HL-60 (cell line): ENCODE measurements at regions not wholly inside any gene's neighbourhood (a gene's known extent, or its start where the extent isn't known, plus 50 kb on each side); places are given as distances from the start of the nearest gene placed in this dataset.

Source experiments
- DNase-seq, 2 experiments: peaks; one replicate each; pipeline ENCODE4 v3.0.0-alpha.2; 2010 to 2020; ENCODE audit warnings: low read depth in 1 of 2, low spot score in 1 of 2
- H3K27ac ChIP-seq: fragments of 250-450 bp; sonication (Bioruptor Pico); replicated peaks from 2 replicates; pipeline ENCODE4 v1.5.1; 2020; ENCODE audit warnings: mild to moderate bottlenecking, moderate library complexity
- H3K27me3 ChIP-seq: fragments of 250-450 bp; sonication (Bioruptor Pico); 2 replicates; pipeline ENCODE4 v1.5.1; 2021; ENCODE audit warnings: mild to moderate bottlenecking, moderate library complexity; ENCODE audit not compliant: insufficient read depth, poor library complexity, severe bottlenecking
- H3K4me3 ChIP-seq: replicated peaks from 2 replicates; pipeline ENCODE4 v1.5.1; 2011; ENCODE audit warnings: mild to moderate bottlenecking, control low read depth, low read length; ENCODE audit not compliant: insufficient read depth
- CTCF ChIP-seq: IDR thresholded peaks from one replicate; pipeline ENCODE4 v1.5.1; 2011; ENCODE audit warnings: low read length, control low read depth, inconsistent platforms; ENCODE audit not compliant: insufficient read depth
- GABPA ChIP-seq: IDR thresholded peaks from 2 replicates; pipeline ENCODE4 v1.6.1; 2012; ENCODE audit warnings: low read depth
- POLR2AphosphoS5 ChIP-seq: IDR thresholded peaks from 2 replicates; pipeline ENCODE4 v1.6.1; 2012; ENCODE audit warnings: low read depth
- REST ChIP-seq: IDR thresholded peaks from 2 replicates; pipeline ENCODE4 v1.6.1; 2012; ENCODE audit warnings: low read depth; ENCODE audit not compliant: insufficient replicate concordance
- SPI1 ChIP-seq: IDR thresholded peaks from 2 replicates; pipeline ENCODE4 v1.6.1; 2012; ENCODE audit warnings: low read depth, mild to moderate bottlenecking, borderline replicate concordance

- H3K27me3 ChIP-seq, result no peaks in the 10 kb centered on the region
- H3K27ac ChIP-seq, result no peak overlapping the region
- H3K4me3 ChIP-seq, result no peak overlapping the region
- TF ChIP-seq CTCF, result no peak
- no peak for TF ChIP-seq POLR2AphosphoS5
- no peak for TF ChIP-seq GABPA
- TF ChIP-seq REST, result no peak
- DNase-seq, result no peak
Observed at GRCh38 chr9:86626802-86627201, 272.6 kb upstream of the TUT7 start.

DNA sequence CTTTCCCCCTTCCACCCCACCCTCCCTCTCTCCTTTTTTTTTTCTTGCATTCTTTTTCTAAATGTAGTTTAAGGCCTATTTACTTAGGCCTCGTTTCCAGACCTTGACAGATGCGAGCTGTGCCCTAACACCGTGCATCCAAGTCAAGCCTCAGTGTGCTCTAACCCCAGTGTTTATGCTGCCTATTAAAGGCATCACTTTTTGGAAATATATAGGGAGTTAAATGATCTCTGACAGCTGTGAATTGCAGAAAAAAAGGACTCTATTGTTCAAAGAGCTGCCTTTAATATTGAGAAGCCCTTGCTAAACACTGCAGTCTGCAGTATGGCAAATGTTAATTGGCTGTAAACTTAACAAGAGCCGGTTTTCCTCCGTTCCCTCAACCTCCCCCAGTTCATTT lies 270.4 kb upstream of the TUT7 start:
- DNase-seq, result no peak
- Histone ChIP-seq H3K4me3 (no peak overlapping the region), H3K27ac (no peak overlapping the region), H3K27me3 (peaks cover 2% of the 10 kb centered on the region)
- no peak for TF ChIP-seq REST
- TF ChIP-seq POLR2AphosphoS5, result no peak
- TF ChIP-seq GABPA, result no peak
- no peak for TF ChIP-seq SPI1
- no peak for TF ChIP-seq CTCF

GRCh38 chr9:86614871-86615849 lies 260.9 kb upstream of the TUT7 start:
- H3K27ac ChIP-seq, result no peak overlapping the region
- TF ChIP-seq REST (no peak), SPI1 (no peak), POLR2AphosphoS5 (no peak), CTCF (no peak), GABPA (no peak)
- peaks cover 2% of the 10 kb centered on the region for H3K27me3 ChIP-seq
- DNase-seq, result no peak
- H3K4me3 ChIP-seq, result no peak overlapping the region
